ENCODE measurements at regions not wholly inside any gene's neighbourhood (a gene's known extent, or its start where the extent isn't known, plus 50 kb on each side); places are given as distances from the start of the nearest gene placed in this dataset.

DNA sequence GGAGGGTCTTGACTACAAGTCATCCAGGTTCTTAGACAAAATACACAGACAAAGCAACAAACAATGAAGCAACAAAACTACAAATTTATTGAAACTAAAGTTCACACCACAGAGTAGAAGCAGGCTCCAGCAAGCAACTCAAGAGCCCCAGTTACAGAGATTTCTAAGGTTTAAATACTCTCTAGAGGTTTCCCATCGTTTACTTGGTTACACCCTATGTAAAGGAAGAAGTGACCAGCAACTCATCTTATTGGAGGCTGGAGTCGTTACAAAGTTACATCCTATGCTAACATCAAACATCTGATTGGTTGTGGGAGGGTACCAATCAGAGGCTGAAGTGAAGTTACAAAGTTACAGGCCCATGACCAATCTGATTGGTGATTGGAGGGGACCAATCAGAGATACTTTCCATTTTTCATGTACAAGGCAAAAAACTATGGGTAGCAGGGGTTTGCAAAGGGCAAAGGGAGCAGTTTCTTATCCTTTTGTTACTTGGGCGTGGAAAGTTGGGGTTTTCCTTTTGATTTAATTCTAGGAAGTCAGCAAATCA, 2292.6 kb upstream of the C9orf72 start:
- H3K4me1 ChIP-seq, result no peaks in the 10 kb centered on the region
- H3K27ac ChIP-seq, result no peak overlapping the region
- no peaks in the 10 kb centered on the region for H3K27me3 ChIP-seq
- H3K9me3 ChIP-seq, result no peaks in the 10 kb centered on the region
- DNase-seq, result no peak
- H3K4me3 ChIP-seq (replicated peaks in 1 of 3), result no peak overlapping the region
- intact Hi-C loops (cut with DNase I), result no loop called here
- H3K36me3 ChIP-seq, result no peaks in the 10 kb centered on the region
- 56 to 88% methylated on average over 3 of the region's 3 CpGs for WGBS, 2 donors
- TF ChIP-seq, protein P1, sequence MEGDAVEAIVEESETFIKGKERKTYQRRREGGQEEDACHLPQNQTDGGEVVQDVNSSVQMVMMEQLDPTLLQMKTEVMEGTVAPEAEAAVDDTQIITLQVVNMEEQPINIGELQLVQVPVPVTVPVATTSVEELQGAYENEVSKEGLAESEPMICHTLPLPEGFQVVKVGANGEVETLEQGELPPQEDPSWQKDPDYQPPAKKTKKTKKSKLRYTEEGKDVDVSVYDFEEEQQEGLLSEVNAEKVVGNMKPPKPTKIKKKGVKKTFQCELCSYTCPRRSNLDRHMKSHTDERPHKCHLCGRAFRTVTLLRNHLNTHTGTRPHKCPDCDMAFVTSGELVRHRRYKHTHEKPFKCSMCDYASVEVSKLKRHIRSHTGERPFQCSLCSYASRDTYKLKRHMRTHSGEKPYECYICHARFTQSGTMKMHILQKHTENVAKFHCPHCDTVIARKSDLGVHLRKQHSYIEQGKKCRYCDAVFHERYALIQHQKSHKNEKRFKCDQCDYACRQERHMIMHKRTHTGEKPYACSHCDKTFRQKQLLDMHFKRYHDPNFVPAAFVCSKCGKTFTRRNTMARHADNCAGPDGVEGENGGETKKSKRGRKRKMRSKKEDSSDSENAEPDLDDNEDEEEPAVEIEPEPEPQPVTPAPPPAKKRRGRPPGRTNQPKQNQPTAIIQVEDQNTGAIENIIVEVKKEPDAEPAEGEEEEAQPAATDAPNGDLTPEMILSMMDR (IDR thresholded peaks at IDR 0.05), result no peak
- no peak for TF ChIP-seq POLR2A (IDR thresholded peaks at IDR 0.05)

DNA sequence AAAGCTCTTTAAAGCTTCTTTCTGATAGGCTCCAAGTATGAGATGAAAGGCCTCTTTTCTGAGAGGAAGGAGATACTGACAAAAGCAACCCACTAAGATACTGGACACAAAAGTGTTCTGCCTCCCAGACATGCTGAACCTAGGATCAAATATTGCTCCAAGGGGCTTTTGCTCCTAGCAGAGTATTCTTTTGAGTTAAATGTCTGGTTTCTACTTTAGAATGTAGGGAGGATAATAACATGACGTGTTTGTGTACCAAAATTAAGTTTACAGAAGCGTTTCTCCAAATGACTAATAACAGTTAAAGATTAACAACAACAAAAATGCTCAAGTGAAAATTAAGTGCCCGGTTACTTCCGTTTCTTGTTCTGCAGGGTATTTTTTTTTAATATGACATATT, 2293.3 kb upstream of the C9orf72 start:
- Histone ChIP-seq H3K9me3 (no peaks in the 10 kb centered on the region), H3K27ac (no peak overlapping the region), H3K36me3 (no peaks in the 10 kb centered on the region), H3K4me1 (no peaks in the 10 kb centered on the region), H3K4me3 (replicated peaks in 1 of 3) (no peak overlapping the region), H3K27me3 (no peaks in the 10 kb centered on the region)
- 73 to 77% methylated on average over 4 of the region's 4 CpGs for WGBS, 2 donors
- DNase-seq, result no peak
- intact Hi-C loops (cut with DNase I), result no loop called here
- TF ChIP-seq POLR2A (IDR thresholded peaks at IDR 0.05), result no peak
- TF ChIP-seq, protein P1 (IDR thresholded peaks at IDR 0.05), result no peak

DNA sequence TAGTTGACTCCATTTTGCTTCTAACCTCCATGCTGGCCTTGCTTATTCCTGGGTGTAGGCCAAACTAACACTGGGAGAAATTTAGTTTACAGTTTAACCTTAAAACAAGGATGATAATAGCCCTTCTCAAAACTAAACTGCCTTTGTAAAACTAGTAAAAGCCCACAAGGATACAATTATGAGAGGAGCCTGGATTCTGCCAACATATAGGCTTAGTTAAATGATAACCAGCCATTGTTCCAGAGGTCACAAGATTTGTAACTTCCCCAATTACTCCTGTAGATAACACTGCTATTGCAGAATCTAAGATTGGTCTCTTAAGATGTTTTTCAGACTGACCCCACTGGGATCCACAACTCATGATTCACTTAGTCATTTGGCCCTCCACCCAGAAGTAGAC, 2300.3 kb upstream of the C9orf72 start:
- TF ChIP-seq POLR2A (IDR thresholded peaks at IDR 0.05), result no peak
- TF ChIP-seq, protein P1 (IDR thresholded peaks at IDR 0.05), result no peak
- intact Hi-C loops (cut with DNase I), result no loop called here
- H3K27me3 ChIP-seq, result no peaks in the 10 kb centered on the region
- no peaks in the 10 kb centered on the region for H3K9me3 ChIP-seq
- no peak overlapping the region for H3K4me3 ChIP-seq (replicated peaks in 1 of 3)
- no peak for DNase-seq
- H3K27ac ChIP-seq, result no peak overlapping the region
- H3K36me3 ChIP-seq, result no peaks in the 10 kb centered on the region
- no peaks in the 10 kb centered on the region for H3K4me1 ChIP-seq

DNA sequence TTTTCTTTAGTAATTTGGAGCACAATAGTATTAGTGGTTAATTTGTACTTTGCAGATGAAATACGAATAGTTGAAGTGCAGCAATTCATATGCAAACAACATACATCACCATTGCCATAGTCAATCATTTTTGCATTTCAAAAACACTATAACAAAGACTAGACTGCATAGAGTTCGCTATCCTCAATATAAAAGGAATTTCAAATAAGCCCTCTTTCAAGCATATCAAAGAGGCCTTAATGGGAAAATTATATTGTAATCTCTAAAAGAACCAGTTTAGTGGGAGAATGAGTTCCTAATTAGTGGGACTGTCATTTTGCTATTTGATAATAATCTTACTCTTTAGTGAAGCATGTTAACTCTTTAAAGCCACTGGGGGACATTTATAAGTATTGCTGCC, 2302.3 kb upstream of the C9orf72 start:
- no peaks in the 10 kb centered on the region for H3K27me3 ChIP-seq
- H3K4me3 ChIP-seq (replicated peaks in 1 of 3), result no peak overlapping the region
- H3K4me1 ChIP-seq, result no peaks in the 10 kb centered on the region
- no peaks in the 10 kb centered on the region for H3K9me3 ChIP-seq
- no peaks in the 10 kb centered on the region for H3K36me3 ChIP-seq
- no peak for TF ChIP-seq POLR2A (IDR thresholded peaks at IDR 0.05)
- TF ChIP-seq, protein P1 (IDR thresholded peaks at IDR 0.05), result no peak
- no peak overlapping the region for H3K27ac ChIP-seq
- intact Hi-C loops (cut with DNase I), result no loop called here
- WGBS, 2 donors, result 90 to 91% methylated on average over 2 of the region's 2 CpGs
- no peak for DNase-seq

DNA sequence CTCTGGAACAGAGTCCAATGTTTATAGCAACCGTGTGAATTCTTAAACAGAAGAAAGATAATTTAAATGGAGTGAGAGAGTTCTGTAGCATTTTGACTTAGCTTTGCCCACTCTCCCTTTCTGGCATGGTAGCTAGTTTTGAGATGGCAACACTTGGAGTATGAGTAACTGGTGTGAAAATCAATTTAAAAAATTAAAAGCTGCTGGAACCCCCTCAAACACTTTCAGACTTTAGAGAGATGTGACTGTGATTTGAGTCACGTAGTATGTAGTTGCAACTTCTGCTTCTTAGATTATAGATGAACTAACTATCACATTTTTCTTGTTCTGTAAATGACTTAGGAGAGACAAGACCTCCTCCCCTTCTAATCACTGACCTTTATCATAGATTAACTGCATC, 2309.5 kb upstream of the C9orf72 start:
- H3K27ac ChIP-seq, result no peak overlapping the region
- intact Hi-C loops (cut with DNase I), result no loop called here
- 76 to 81% methylated on average over 2 of the region's 2 CpGs for WGBS, 2 donors
- no peaks in the 10 kb centered on the region for H3K9me3 ChIP-seq
- TF ChIP-seq, protein P1 (IDR thresholded peaks at IDR 0.05), result no peak
- TF ChIP-seq POLR2A (IDR thresholded peaks at IDR 0.05), result no peak
- H3K27me3 ChIP-seq, result no peaks in the 10 kb centered on the region
- no peak for DNase-seq
- H3K36me3 ChIP-seq, result no peaks in the 10 kb centered on the region
- no peak overlapping the region for H3K4me3 ChIP-seq (replicated peaks in 1 of 3)
- no peaks in the 10 kb centered on the region for H3K4me1 ChIP-seq

All from thyroid gland (tissue), 4 donors.